ENCODE measurements at regions not wholly inside any gene's neighbourhood (a gene's known extent, or its start where the extent isn't known, plus 50 kb on each side); places are given as distances from the start of the nearest gene placed in this dataset.

DNA sequence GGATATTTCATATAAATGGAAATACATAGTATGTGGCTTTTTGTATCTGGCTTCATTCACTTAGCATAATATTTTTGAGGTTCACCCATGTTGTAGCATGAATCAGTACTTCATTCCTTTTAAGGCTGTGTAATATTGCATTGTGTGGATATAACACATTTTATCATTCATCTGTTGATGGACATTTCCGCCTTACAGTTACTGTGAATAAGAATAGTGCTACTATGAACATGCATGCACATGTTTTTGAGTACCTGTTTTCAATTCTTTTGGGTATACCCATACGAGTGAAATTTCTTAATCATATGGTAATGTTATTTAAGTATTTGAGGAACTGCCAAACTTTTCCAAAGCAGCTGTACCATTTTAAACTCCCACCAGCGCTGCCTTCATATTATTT, 539.6 kb upstream of the DIPK2B start:
- TF ChIP-seq, protein P1, sequence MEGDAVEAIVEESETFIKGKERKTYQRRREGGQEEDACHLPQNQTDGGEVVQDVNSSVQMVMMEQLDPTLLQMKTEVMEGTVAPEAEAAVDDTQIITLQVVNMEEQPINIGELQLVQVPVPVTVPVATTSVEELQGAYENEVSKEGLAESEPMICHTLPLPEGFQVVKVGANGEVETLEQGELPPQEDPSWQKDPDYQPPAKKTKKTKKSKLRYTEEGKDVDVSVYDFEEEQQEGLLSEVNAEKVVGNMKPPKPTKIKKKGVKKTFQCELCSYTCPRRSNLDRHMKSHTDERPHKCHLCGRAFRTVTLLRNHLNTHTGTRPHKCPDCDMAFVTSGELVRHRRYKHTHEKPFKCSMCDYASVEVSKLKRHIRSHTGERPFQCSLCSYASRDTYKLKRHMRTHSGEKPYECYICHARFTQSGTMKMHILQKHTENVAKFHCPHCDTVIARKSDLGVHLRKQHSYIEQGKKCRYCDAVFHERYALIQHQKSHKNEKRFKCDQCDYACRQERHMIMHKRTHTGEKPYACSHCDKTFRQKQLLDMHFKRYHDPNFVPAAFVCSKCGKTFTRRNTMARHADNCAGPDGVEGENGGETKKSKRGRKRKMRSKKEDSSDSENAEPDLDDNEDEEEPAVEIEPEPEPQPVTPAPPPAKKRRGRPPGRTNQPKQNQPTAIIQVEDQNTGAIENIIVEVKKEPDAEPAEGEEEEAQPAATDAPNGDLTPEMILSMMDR (IDR thresholded peaks at IDR 0.05) = no peak
- TF ChIP-seq POLR2AphosphoS5 (IDR thresholded peaks at IDR 0.05; ENCODE audit: insufficient read depth in 1 of 2, low read depth in 1 of 2) = no peak
